ENCODE measurements at regions not wholly inside any gene's neighbourhood (a gene's known extent, or its start where the extent isn't known, plus 50 kb on each side); places are given as distances from the start of the nearest gene placed in this dataset.

DNA sequence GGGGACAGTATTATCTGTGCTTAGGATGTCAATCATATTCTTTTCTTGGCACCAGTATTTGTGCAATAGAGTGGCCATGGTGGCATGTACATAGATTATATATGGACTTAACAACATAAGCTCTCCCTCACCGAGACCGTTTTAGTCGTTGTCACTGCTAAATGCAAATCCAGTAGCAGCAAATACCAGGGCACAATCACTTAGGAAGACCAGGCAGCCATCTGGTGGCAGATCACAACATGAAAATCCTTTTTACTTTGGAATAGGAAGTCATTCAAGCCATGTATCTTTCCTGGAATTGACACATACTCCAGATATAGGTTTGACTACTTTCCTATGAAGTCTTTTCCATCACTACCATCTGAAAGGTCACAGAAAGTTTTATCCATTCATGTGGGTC, 53.2 kb upstream of the C1orf87 start:
- TF ChIP-seq CTCF (IDR thresholded peaks at IDR 0.05) (no peak), POLR2A (IDR thresholded peaks at IDR 0.05) (no peak), POLR2AphosphoS5 (IDR thresholded peaks at IDR 0.05) (no peak)
